HG02840 (cell line): ENCODE measurements at regions not wholly inside any gene's neighbourhood (a gene's known extent, or its start where the extent isn't known, plus 50 kb on each side); places are given as distances from the start of the nearest gene placed in this dataset.

Experiments used
- ATAC-seq: cut with Tn5 transposase; IDR thresholded peaks from one replicate; pipeline ENCODE4 v1.9.1; 2021; ENCODE audit warnings: mild to moderate bottlenecking, moderate library complexity, moderate number of reproducible peaks; ENCODE audit not compliant: unreplicated experiment, low FRiP score

DNA sequence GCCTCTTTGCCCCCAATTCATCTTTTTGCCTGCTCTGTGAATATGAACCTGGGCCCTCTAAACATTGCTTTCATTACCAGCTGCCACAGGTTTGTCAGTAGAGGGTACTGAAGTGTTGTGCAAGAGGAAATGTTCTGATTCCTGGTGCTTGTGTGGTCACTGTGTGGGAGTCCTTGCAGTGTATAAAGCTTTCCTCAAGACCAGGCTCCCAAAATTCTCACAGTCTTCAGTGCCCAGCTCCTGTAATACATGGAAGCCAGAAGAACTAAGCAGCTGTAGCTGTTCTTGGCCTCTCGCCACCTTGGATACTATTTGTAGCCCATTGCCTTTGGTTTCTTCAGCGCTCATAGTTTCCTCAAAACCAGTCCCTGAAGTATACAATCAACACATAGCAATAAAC lies 1046.2 kb downstream of the BRINP3 start:
- no peak for ATAC-seq

DNA sequence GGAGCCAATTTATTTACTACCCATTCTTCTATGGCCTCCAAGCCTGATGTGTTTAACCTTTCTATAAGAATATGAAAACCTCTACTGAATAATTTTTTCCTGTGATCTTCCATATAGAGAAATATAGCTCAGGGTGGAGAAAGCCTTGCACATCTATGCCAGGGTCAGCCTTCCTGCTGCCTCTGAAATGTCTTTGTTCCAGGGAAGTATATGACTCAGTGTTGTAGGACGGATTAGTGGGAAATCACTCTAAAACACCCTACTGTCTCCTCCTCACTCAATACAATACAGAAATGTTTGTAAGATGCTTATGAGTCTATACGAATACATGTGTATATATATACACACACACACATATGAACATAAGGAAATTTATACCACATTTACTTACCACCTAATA lies 1044.9 kb downstream of the BRINP3 start:
- ATAC-seq: no peak

DNA sequence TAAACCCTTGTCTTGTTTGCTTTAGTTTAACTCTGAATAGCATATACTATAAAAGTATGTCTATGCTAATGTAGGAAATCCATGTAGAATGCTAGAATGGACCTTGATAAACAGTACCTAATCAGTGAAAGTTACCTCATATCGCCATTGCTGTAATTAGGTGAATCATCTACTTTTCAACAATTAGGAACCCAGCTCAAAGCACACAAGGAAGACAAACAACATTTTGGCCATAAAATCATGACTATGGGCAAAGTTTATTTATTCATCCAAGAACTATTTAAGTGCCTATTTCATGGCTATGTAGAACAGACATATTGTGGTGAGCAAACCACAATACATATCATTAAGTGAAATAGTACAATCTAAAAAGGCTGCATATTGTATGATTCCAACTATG lies 1043.2 kb downstream of the BRINP3 start:
- no peak for ATAC-seq

DNA sequence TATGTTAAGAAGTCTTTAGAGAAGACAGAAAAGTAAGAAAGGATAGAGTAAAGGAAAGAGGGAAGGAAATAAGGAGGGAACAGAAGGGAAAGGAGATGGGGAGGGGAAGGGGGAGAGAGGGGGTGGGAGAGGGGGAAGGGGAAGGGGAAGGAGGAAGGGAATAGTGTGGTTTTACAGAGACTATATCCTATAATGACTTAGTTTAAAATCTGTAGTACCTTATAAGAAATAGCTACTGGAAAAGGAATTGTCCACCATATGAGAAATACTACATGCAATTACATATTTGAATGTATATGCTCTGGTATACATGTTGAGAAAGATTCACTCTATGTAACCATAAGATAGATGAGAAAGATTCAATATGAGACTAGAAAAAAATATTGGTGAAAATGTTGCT lies 1042.3 kb downstream of the BRINP3 start:
- ATAC-seq: no peak

DNA sequence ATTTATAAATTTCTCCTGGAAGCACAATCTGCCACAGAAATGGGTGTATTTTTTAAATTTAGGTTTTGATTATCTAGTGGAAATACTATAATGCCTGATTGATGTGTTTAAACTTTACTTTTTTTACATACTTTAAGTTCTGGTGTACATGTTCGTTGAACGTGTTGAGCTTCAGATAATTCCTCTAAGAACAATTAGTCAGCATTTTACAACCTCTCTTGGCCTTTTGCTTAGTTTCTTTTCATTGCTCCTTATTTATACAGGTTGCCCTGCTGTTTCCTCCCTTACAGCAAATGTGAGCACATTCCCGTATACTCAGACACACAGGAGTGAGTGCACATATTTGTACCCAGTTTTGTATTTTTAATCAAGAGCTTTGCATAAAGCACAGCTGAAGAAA lies 1038.9 kb downstream of the BRINP3 start:
- no peak for ATAC-seq

DNA sequence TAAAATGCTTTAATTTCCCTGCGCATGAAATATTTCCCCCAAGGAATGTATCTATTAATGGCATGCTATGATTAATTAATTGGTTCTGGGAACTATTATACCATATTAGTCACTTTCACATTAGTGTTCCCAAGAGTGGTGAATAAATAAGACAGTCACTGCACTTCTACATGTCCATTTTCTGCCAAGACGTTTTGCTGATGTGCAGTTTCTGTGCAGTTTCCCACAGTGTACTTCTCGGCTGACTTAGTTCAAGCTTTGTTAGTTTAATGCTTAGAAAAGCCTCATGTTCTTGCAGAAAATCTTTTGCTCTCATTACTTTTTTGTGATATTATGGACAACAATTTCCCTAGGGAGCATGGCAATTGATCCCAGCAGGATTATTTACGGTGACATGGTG lies 1014.5 kb downstream of the BRINP3 start:
- no peak for ATAC-seq

DNA sequence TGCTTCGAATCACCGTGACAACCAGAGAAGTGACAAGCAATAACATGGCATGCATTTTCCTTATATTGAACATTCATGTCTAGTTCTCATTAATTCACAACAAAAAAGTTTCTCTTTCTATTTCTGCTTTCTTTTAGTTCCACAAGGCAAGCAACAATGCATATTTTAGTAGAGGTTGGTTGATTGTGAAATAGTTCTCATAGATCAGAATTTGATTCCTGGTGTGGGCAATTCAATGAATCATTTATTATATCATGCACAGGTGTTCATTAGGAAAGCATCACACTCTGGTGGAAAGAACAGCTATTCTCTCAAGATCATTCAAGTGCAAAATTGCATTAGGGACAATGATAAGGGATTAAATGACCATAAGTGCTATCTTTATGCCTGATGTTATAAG lies 980.9 kb downstream of the BRINP3 start:
- no peak for ATAC-seq

DNA sequence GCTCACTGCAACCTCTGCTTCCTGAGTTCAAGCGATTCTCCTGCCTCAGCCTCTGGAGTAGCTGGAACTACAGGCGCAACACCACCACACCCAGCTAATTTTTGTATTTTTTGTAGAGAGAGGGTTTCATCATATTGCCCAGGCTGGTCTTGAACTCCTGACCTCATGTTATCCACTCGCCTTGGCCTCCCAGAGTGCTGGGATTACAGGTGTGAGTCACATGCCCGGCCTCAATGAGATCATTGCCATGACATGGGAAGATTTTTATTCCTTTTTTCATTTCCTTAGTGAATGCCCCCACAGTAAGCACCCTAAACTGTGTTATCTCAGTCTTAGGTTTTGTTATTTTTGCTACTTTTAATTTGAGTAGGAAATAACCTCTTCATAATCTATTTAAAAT lies 977.9 kb downstream of the BRINP3 start:
- ATAC-seq: no peak

DNA sequence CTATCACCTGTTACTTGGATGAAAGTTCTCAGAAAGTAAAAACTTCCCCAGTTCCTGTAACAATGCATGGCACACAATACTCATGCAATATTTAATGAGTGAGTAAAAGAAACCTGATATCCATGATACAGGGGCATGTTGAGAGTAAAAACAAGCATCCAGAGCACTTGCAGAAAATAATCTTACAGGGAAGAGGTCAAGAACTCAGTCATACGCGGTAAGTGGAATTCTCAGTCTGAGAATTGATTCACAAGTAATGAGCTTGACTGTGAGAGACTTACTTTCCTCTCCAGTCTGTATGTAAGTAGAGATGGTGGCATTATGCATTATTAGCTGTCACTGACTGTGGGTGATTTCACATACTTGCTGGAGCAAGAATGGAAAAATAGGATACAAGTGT lies 976.9 kb downstream of the BRINP3 start:
- no peak for ATAC-seq

DNA sequence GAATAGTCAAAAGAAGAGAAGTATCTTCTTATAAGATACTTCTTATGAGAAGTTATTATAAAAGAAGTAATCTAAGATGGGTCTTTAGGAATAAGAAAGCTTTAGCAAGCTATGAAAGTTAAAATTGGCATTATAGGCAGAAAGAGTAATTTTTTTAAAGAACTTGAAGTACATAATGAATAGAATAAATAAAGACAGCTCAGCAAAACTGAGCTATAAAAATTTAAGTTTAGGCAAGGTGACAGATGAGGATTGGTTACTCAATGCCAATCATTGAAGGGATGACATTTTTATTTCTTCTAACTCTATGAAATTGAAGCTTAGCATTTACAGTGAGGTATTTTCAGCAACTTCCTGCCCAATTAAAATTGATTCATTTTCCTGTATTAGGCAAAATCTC lies 966.8 kb downstream of the BRINP3 start:
- no peak for ATAC-seq

DNA sequence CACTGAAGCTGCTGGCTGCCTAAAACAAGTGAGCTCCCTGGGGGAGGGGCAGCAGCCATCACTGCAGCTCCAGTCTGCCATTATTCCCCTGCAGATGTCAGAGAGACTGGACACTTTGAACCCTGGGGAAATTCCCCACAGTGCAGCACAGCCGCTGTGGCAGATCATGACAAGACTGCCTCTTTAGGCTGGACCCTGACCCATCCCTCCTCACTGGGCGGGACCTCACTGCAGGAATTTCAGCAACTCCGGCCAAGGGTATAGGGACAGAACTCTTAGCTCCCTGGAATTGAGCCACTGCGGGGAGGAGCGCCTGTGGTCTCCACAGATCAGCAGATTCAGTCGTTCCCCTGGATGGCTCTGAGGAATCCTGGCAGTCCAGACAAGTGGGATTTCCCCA lies 964.6 kb downstream of the BRINP3 start:
- ATAC-seq: no peak

DNA sequence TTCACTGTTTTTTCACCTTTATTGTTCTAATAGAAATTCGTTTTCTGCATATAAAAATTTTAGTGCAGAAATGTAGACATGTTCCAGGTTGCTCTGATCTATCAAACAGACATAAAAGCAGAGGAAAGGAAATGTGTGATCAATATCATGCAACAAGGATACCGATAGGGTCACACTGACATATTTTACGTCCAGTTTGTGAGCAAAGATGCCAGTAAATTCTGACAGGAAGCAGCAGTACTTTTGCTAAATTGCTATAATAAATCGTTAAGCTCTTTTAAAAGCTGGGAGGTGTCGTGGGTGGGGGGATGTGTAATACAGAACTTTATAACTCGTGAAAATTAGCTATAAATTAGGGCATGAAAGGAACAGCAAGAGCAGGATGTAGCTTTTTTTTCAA lies 955.2 kb downstream of the BRINP3 start:
- no peak for ATAC-seq

DNA sequence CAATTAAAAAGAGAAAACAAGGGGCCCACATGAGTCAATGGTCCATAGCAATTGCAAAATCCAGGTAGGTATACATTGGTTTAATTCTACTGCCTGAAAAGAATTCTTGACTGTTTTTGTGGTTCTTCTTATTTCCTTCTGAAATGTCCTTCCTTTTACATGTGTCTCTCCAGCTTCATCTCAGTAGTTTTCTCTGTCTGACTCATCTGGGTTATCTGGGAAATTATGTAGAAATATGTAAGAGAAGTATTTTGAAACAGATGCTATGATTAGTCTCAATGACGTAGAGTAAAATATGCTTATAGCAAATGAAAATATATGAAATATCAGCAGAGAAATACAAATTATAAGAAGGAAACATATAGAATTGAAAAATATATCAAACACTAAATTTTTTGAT lies 953.2 kb downstream of the BRINP3 start:
- ATAC-seq: no peak

DNA sequence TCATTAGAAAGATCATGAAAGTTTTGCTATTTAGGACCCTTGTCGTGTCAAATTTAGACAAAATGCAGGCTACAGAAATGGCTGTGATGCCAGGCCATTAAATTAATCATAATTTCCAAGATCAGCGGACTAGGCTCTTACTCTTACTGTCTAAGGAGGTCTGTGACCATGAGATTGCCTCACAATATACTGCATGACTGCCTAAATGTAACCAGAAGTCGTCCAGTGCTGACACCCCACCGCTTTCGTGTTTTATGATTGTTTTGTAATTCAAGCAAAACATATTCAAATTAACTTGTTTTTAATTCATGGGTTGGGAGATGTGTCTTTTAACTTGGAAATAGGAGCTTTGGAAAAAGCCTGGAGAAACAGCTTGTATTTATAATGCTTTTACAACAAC lies 947.5 kb downstream of the BRINP3 start:
- ATAC-seq: no peak

DNA sequence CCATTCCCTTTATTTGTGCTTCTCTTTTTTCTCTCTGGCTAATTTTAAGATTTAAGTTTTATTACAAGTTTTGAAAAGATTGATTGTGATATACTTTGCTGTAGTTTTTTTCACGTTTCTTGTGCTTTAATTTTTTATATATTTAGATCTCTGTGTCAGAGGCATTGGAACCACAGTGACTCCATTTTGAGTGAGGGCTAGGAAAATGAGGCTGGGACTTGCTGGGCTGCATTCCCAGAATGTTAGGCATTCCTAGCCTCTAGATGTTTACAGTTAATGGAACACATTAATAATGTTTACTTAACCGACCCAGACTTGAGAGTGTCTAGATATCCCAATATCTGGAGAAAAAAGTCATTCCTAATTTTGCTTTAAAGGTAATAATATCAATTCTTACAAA lies 939.4 kb downstream of the BRINP3 start:
- no peak for ATAC-seq

DNA sequence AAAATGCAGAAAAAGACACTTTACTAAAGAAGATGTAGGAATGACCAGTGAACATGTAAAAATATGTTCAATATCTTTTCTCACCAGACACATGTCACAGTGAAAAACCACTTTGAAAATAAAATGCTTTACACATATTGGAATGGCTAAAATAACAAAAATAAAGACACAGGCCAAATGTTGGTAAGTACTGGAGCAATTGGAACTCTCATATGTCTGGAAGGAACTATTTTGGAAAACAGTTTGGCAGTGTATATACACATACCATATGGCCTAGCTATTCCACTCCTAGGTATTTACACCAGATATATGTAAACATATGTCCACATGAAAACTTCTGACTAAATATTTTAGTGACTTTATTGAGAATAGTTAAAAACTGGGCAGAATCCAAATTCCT lies 927.2 kb downstream of the BRINP3 start:
- ATAC-seq: no peak

DNA sequence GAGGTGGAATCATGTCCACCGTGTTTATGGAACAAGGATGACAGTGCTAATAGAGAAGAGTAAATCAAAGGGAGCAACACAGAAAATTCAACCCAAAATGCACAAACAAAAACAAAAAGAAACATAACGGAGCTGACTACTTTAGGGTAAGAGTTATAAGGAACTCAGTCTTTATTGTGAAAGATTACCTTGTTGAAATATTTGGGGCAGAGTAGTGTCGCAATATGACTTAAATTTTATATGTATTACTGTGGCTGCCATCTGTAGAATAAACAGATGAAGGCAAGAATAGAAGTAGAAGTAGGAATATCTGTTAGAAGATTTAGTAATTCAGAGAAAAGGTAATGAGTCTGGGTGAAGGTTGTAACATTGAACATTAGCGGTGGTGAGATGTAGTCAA lies 913.9 kb downstream of the BRINP3 start:
- ATAC-seq: no peak

DNA sequence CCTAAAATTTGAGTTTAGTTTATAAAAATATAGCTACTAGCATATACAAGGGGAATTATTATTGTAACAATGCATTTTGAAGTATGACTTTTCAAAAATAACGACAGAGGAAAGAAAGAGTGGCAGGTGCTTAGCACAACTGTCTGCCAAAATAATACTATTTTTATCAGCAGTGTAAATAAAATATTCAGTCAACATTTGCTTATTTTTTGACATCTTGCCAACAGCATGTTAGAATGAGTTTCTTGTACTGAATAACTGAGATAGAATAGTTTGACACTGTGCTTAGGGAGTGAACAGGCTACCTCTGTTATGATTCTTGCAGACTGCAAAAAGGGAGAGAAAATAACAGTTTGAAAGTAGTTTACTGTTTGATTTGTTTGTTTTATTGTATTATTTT lies 909.8 kb downstream of the BRINP3 start:
- ATAC-seq: no peak

DNA sequence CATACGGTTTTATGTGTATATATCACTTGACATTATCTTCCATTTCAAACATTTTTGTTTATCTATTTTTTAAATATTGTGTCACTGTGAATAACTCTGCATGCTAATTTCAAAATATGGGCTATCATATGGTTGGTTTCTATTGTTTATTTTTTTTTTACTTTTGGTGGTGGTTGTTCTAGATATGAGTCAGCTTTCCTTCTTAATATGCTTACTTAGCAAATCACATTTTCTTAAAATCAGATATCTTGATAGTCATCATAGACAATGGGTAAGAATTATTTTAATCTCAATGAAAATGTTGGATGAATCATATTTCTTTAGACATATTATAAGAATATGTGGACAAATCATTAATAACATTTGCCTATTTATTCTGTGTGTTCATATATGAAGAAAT lies 881.5 kb downstream of the BRINP3 start:
- no peak for ATAC-seq

DNA sequence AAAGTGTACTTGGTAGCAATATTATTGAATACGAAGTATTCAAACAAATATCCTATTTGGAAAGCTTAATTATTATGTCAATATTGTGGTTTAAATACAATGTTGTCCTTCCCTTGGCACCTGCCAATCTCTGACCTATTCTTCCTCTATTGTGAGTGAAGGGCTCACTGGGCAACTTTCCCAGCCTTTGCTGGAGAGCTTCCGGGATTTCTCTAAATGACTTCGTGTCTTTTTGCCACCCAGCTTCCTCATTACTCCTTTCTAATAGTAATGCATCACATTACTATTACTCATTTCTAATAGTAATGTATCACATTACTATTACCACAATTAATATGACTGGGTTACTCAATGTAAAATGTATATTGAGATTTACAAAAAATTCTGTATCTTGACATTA lies 880.6 kb downstream of the BRINP3 start:
- ATAC-seq: no peak

DNA sequence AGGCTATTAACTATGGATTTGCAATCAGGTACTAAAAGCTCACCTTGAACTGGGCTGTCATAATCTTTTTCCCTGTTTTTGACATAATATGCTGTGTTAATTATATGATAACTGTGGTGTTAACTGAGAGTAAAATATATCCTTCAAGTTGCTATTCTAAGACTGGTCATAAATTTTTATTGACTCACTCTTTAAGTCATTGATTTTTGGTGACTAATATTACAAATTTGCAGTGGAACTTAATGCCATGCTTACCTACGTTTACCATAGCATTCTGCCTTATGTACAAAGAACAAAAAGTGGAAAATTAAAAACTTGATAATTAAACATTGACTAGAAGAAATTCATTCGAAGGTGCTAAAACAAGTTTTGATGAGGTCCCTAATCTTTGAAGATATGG lies 872.4 kb downstream of the BRINP3 start:
- ATAC-seq: no peak

DNA sequence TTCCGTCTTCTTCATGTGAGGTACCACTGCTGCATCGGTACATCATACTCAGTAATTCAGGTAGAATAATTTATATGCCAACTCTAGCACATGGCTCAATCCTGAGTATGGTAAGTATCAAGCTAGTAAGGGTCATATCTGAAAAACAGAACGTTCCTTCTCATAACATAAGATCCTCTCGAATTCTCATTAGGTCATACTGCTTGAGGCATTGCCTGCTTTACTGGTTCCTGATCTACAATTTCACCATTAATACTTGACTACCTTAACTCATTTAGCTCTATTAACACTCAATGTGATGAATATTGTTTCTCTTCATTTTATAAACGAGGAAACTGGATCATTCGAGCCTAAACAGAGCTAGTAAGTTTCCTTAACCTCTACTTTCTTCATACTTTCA lies 871.6 kb downstream of the BRINP3 start:
- no peak for ATAC-seq

DNA sequence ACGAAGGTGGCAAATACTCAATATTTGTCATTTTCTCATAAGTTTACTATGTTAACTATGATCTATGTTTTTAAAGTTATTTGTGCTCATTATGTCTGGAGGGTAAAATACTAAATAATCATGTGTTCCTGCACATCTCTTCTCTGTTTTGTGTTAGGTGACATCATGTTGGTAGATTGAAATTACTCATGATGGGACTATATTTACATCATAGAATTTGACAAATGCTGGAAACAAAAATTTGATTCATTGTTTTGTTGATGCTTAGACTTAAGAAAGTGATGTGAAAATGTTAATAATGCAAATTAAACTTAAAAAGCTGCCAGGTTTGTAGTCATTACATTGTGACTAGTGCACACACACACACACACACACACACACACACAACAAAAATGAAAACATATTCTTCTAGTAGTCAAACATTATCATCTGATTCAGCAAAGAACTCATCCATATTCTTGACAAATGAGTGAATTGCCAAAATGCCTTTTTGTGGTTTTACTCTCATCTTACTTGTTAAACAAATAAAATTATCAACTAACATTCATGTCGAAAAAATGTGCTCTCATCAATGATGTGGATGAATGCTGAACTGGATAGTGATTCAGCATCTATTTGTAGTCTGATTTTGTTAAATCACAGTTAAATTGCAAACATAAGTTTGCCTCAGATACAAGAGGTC lies 870.7 kb downstream of the BRINP3 start:
- ATAC-seq: no peak
